OCI-LY3 (cell line): ENCODE measurements at regions not wholly inside any gene's neighbourhood (a gene's known extent, or its start where the extent isn't known, plus 50 kb on each side); places are given as distances from the start of the nearest gene placed in this dataset.

Experiments
- H2AFZ ChIP-seq: fragments of 200-600, 300-600 bp; shearing (Covaris generic); 2 replicates; pipeline ENCODE4 v1.6.0; 2014; ENCODE audit warnings: antibody characterized with exemption, low read depth, low read length
- H3K27ac ChIP-seq: fragments of 200-600, 300-600 bp; sonication (generic); 2 replicates; pipeline ENCODE4 v1.5.1; 2014; ENCODE audit warnings: mild to moderate bottlenecking, low read length, moderate library complexity, mixed read lengths
- H3K27me3 ChIP-seq: fragments of 200-600, 300-600 bp; sonication (generic); 2 replicates; pipeline ENCODE4 v1.6.1; 2014; ENCODE audit warnings: low read depth, low read length, mixed read lengths
- H3K36me3 ChIP-seq: fragments of 200-600, 300-600 bp; sonication (generic); replicated peaks from 2 replicates; pipeline ENCODE3; 2014; ENCODE audit warnings: low read depth, low read length, mixed read lengths
- H3K4me1 ChIP-seq: fragments of 300-600, 200-600 bp; sonication (generic); 2 replicates; pipeline ENCODE4 v1.6.1; 2014; ENCODE audit warnings: low read length, mixed read lengths
- H3K4me2 ChIP-seq: fragments of 200-600, 300-600 bp; sonication (generic); 2 replicates; pipeline ENCODE4 v1.6.1; 2014; ENCODE audit warnings: low read length, mixed read lengths
- H3K4me3 ChIP-seq: fragments of 300-600, 200-600 bp; sonication (generic); 2 replicates; pipeline ENCODE4 v1.5.1; 2014; ENCODE audit warnings: antibody characterized with exemption, mild to moderate bottlenecking, low read length, moderate library complexity
- H3K79me2 ChIP-seq: fragments of 300-600, 200-600 bp; shearing (Covaris generic); 2 replicates; pipeline ENCODE4 v1.6.1; 2014; ENCODE audit warnings: mild to moderate bottlenecking, low read length, mixed read lengths
- H3K9ac ChIP-seq: fragments of 300-600, 200-600 bp; shearing (Covaris generic); 2 replicates; pipeline ENCODE4 v1.6.0; 2014; ENCODE audit warnings: mild to moderate bottlenecking, low read length, moderate library complexity
- H3K9me3 ChIP-seq: fragments of 200-600, 300-600 bp; shearing (Covaris generic); 2 replicates; pipeline ENCODE4 v1.6.1; 2014; ENCODE audit warnings: low read length, mixed read lengths; ENCODE audit not compliant: insufficient read depth
- H4K20me1 ChIP-seq: fragments of 200-600, 300-600 bp; sonication (generic); 2 replicates; pipeline ENCODE4 v1.6.1; 2016; ENCODE audit warnings: low read length, mixed read lengths; ENCODE audit not compliant: insufficient read depth
- EZH2phosphoT487 ChIP-seq: fragments of 200-600 bp; shearing (Covaris generic); IDR thresholded peaks from 2 replicates; pipeline ENCODE4 v1.6.1; 2018; ENCODE audit warnings: antibody characterized with exemption, mixed run types, low read depth
- TF ChIP-seq, protein P1 (sequence below): fragments of 200-600, 300-600 bp; sonication (generic); IDR thresholded peaks from 2 replicates; pipeline ENCODE4 v1.5.1; 2014; ENCODE audit warnings: antibody characterized with exemption, low read length, low read depth

- H3K27me3 ChIP-seq = no peaks in the 10 kb centered on the region
- no peak overlapping the region for H2AFZ ChIP-seq
- H3K9ac ChIP-seq = no peak overlapping the region
- H3K36me3 ChIP-seq = no peaks in the 10 kb centered on the region
- no peaks in the 10 kb centered on the region for H3K4me1 ChIP-seq
- TF ChIP-seq EZH2phosphoT487 = no peak
- TF ChIP-seq, protein P1, sequence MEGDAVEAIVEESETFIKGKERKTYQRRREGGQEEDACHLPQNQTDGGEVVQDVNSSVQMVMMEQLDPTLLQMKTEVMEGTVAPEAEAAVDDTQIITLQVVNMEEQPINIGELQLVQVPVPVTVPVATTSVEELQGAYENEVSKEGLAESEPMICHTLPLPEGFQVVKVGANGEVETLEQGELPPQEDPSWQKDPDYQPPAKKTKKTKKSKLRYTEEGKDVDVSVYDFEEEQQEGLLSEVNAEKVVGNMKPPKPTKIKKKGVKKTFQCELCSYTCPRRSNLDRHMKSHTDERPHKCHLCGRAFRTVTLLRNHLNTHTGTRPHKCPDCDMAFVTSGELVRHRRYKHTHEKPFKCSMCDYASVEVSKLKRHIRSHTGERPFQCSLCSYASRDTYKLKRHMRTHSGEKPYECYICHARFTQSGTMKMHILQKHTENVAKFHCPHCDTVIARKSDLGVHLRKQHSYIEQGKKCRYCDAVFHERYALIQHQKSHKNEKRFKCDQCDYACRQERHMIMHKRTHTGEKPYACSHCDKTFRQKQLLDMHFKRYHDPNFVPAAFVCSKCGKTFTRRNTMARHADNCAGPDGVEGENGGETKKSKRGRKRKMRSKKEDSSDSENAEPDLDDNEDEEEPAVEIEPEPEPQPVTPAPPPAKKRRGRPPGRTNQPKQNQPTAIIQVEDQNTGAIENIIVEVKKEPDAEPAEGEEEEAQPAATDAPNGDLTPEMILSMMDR = no peak
- no peak overlapping the region for H3K27ac ChIP-seq
- no peak overlapping the region for H3K4me2 ChIP-seq
- no peak overlapping the region for H3K4me3 ChIP-seq
- H3K79me2 ChIP-seq = no peaks in the 10 kb centered on the region
- no peaks in the 10 kb centered on the region for H3K9me3 ChIP-seq
- H4K20me1 ChIP-seq = no peaks in the 10 kb centered on the region
These were observed 75.8 kb upstream of the FNDC3B start for GRCh38 chr3:171963546-171963945.

GRCh38 chr3:171965067-171965712 is 74.2 kb upstream of the FNDC3B start:
- no peaks in the 10 kb centered on the region for H3K9me3 ChIP-seq
- no peak overlapping the region for H3K9ac ChIP-seq
- TF ChIP-seq, protein P1 = no peak
- no peak for TF ChIP-seq EZH2phosphoT487
- H3K4me1 ChIP-seq = no peaks in the 10 kb centered on the region
- H3K79me2 ChIP-seq = no peaks in the 10 kb centered on the region
- H2AFZ ChIP-seq = no peak overlapping the region
- no peaks in the 10 kb centered on the region for H4K20me1 ChIP-seq
- H3K4me2 ChIP-seq = no peak overlapping the region
- H3K4me3 ChIP-seq = no peak overlapping the region
- no peak overlapping the region for H3K27ac ChIP-seq
- H3K27me3 ChIP-seq = no peaks in the 10 kb centered on the region
- H3K36me3 ChIP-seq = no peaks in the 10 kb centered on the region

DNA sequence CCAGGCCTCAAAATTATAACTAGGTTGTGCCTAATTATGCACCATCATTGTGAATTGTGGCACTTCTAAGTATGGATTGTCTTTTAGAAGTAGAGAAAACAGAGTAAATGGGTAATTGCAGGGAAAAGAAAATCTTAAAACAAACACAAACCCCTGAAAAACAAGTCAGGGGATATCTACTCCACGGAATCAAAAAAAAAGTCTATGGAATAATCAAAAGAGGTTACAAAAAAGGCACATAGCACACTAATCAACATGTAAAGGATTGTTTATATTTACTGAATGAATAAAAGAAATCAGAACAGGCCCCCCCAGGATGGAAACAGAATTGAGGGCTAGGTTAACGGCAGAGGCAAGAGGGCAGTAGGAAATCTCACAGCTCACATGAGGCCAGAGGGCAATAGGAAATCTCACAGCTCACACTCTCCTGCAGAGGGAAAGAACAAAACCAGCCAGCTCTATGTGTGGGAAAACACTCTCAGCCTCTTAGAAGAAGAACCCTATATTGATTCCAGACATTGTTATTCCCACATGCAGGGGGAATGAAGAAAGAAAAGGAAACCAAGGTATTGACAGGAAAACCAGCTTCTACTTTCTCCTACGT is 72.7 kb upstream of the FNDC3B start:
- Histone ChIP-seq H3K27ac (no peak overlapping the region), H3K79me2 (no peaks in the 10 kb centered on the region), H3K27me3 (no peaks in the 10 kb centered on the region), H2AFZ (no peak overlapping the region), H4K20me1 (no peaks in the 10 kb centered on the region), H3K4me1 (no peaks in the 10 kb centered on the region), H3K9me3 (no peaks in the 10 kb centered on the region), H3K9ac (no peak overlapping the region), H3K4me2 (no peak overlapping the region), H3K36me3 (no peaks in the 10 kb centered on the region), H3K4me3 (no peak overlapping the region)
- TF ChIP-seq EZH2phosphoT487 = no peak
- TF ChIP-seq, protein P1 = no peak

- Histone ChIP-seq H3K9ac (no peak overlapping the region), H3K9me3 (no peaks in the 10 kb centered on the region), H4K20me1 (no peaks in the 10 kb centered on the region), H3K27ac (no peak overlapping the region), H3K36me3 (no peaks in the 10 kb centered on the region), H3K4me3 (no peak overlapping the region), H2AFZ (no peak overlapping the region), H3K4me1 (no peaks in the 10 kb centered on the region), H3K4me2 (no peak overlapping the region), H3K79me2 (no peaks in the 10 kb centered on the region), H3K27me3 (no peaks in the 10 kb centered on the region)
- TF ChIP-seq, protein P1 = no peak
- no peak for TF ChIP-seq EZH2phosphoT487
These were observed 72.1 kb upstream of the FNDC3B start for GRCh38 chr3:171967137-171967783.
